ENCODE measurements at regions not wholly inside any gene's neighbourhood (a gene's known extent, or its start where the extent isn't known, plus 50 kb on each side); places are given as distances from the start of the nearest gene placed in this dataset.

DNA sequence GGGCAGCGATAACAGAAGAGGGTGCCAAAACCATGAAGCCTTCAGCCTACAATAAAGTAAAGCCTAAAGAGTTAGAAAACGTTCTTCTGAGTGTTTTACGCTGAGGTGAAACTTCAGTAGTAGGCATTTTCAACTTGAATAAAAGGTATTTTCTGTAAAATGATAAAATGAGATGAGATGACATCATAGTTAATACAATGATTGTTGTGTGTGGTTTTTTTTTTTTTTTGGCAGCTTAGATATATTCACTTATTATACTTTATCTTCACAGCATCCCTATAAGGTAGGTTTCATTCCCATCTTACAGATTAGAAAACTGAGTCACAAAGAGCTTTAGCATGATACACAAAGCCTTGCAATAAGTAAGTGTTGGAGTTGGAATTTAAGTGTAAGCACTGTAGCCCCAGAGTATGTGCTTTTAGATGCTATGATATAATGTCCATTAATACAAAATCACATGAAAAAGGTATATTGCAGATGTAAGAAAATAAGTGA, 291.9 kb upstream of the GRM7 start:
- TF ChIP-seq OSR1 (CRISPR knock-in tag; IDR thresholded peaks at IDR 0.05) = no peak
- no peak for TF ChIP-seq ZNF70 (CRISPR knock-in tag; IDR thresholded peaks at IDR 0.05)
- TF ChIP-seq, protein P1, sequence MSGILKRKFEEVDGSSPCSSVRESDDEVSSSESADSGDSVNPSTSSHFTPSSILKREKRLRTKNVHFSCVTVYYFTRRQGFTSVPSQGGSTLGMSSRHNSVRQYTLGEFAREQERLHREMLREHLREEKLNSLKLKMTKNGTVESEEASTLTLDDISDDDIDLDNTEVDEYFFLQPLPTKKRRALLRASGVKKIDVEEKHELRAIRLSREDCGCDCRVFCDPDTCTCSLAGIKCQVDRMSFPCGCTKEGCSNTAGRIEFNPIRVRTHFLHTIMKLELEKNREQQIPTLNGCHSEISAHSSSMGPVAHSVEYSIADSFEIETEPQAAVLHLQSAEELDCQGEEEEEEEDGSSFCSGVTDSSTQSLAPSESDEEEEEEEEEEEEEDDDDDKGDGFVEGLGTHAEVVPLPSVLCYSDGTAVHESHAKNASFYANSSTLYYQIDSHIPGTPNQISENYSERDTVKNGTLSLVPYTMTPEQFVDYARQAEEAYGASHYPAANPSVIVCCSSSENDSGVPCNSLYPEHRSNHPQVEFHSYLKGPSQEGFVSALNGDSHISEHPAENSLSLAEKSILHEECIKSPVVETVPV (CRISPR knock-in tag; IDR thresholded peaks at IDR 0.05) = no peak
- TF ChIP-seq, protein P2, sequence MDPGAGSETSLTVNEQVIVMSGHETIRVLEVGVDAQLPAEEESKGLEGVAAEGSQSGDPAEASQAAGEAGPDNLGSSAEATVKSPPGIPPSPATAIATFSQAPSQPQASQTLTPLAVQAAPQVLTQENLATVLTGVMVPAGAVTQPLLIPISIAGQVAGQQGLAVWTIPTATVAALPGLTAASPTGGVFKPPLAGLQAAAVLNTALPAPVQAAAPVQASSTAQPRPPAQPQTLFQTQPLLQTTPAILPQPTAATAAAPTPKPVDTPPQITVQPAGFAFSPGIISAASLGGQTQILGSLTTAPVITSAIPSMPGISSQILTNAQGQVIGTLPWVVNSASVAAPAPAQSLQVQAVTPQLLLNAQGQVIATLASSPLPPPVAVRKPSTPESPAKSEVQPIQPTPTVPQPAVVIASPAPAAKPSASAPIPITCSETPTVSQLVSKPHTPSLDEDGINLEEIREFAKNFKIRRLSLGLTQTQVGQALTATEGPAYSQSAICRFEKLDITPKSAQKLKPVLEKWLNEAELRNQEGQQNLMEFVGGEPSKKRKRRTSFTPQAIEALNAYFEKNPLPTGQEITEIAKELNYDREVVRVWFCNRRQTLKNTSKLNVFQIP (CRISPR knock-in tag; IDR thresholded peaks at IDR 0.05; ENCODE audit: borderline replicate concordance, low read depth) = no peak
- no peak for TF ChIP-seq ARNTL (CRISPR knock-in tag; IDR thresholded peaks at IDR 0.05; ENCODE audit: borderline replicate concordance, low read depth)
- no peak for TF ChIP-seq ZNF8 (CRISPR knock-in tag; IDR thresholded peaks at IDR 0.05)
- no peak for TF ChIP-seq ESRRG (CRISPR knock-in tag; IDR thresholded peaks at IDR 0.05)
- TF ChIP-seq ZNF565 (CRISPR knock-in tag; conservative IDR thresholded peaks at IDR 0.05; ENCODE audit: low read depth) = no peak
- no peak for TF ChIP-seq CSDC2 (CRISPR knock-in tag; IDR thresholded peaks at IDR 0.05)
- no peak for TF ChIP-seq ZFP3 (CRISPR knock-in tag; IDR thresholded peaks at IDR 0.05)
- no peak for TF ChIP-seq TCF4 (CRISPR knock-in tag; IDR thresholded peaks at IDR 0.05; ENCODE audit: borderline replicate concordance)
- no peak for TF ChIP-seq SNAI2 (CRISPR knock-in tag; IDR thresholded peaks at IDR 0.05)
- TF ChIP-seq ISL1 (CRISPR knock-in tag; IDR thresholded peaks at IDR 0.05) = no peak
- TF ChIP-seq, protein P3, sequence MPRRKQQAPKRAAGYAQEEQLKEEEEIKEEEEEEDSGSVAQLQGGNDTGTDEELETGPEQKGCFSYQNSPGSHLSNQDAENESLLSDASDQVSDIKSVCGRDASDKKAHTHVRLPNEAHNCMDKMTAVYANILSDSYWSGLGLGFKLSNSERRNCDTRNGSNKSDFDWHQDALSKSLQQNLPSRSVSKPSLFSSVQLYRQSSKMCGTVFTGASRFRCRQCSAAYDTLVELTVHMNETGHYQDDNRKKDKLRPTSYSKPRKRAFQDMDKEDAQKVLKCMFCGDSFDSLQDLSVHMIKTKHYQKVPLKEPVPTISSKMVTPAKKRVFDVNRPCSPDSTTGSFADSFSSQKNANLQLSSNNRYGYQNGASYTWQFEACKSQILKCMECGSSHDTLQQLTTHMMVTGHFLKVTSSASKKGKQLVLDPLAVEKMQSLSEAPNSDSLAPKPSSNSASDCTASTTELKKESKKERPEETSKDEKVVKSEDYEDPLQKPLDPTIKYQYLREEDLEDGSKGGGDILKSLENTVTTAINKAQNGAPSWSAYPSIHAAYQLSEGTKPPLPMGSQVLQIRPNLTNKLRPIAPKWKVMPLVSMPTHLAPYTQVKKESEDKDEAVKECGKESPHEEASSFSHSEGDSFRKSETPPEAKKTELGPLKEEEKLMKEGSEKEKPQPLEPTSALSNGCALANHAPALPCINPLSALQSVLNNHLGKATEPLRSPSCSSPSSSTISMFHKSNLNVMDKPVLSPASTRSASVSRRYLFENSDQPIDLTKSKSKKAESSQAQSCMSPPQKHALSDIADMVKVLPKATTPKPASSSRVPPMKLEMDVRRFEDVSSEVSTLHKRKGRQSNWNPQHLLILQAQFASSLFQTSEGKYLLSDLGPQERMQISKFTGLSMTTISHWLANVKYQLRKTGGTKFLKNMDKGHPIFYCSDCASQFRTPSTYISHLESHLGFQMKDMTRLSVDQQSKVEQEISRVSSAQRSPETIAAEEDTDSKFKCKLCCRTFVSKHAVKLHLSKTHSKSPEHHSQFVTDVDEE (CRISPR knock-in tag; IDR thresholded peaks at IDR 0.05) = no peak
- TF ChIP-seq BACH2 (CRISPR knock-in tag; IDR thresholded peaks at IDR 0.05; ENCODE audit: borderline replicate concordance) = no peak
- no peak for ATAC-seq

DNA sequence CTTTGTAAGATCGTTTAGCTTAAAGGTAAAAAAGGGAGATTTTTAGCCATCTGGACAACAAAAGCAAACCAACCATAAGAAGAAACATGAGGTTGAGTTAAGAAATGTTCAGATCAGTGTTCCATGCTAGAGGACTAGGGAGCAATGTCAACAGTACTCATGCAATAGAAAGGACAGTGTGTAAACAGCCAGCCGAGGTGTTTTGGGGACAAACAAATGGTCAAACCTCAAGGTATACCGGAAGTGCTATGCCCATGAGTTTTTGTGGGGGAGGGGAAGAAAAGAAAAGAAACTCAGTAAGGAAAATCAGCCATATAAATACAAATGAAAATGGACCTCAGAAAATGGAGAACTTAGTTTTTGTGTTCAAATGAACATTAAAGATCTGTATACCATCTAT, 289.5 kb upstream of the GRM7 start:
- TF ChIP-seq ZNF70 (CRISPR knock-in tag; IDR thresholded peaks at IDR 0.05) (no peak), BACH2 (CRISPR knock-in tag; IDR thresholded peaks at IDR 0.05; ENCODE audit: borderline replicate concordance) (no peak), SNAI2 (CRISPR knock-in tag; IDR thresholded peaks at IDR 0.05) (no peak), TOX (CRISPR knock-in tag; IDR thresholded peaks at IDR 0.05; ENCODE audit: borderline replicate concordance) (no peak), ZNF565 (CRISPR knock-in tag; conservative IDR thresholded peaks at IDR 0.05; ENCODE audit: low read depth) (no peak), ESRRG (CRISPR knock-in tag; IDR thresholded peaks at IDR 0.05) (no peak), ZFP3 (CRISPR knock-in tag; IDR thresholded peaks at IDR 0.05) (no peak), CSDC2 (CRISPR knock-in tag; IDR thresholded peaks at IDR 0.05) (no peak), PPARA (CRISPR knock-in tag; IDR thresholded peaks at IDR 0.05; ENCODE audit: borderline replicate concordance) (no peak), ZC3H10 (CRISPR knock-in tag; IDR thresholded peaks at IDR 0.05) (no peak), ZNF8 (CRISPR knock-in tag; IDR thresholded peaks at IDR 0.05) (no peak), ISL1 (CRISPR knock-in tag; IDR thresholded peaks at IDR 0.05) (no peak), RARB (CRISPR knock-in tag; IDR thresholded peaks at IDR 0.05) (no peak), ZFP30 (CRISPR knock-in tag; IDR thresholded peaks at IDR 0.05) (no peak)
- TF ChIP-seq, protein P3 (CRISPR knock-in tag; IDR thresholded peaks at IDR 0.05) = no peak
- TF ChIP-seq, protein P4, sequence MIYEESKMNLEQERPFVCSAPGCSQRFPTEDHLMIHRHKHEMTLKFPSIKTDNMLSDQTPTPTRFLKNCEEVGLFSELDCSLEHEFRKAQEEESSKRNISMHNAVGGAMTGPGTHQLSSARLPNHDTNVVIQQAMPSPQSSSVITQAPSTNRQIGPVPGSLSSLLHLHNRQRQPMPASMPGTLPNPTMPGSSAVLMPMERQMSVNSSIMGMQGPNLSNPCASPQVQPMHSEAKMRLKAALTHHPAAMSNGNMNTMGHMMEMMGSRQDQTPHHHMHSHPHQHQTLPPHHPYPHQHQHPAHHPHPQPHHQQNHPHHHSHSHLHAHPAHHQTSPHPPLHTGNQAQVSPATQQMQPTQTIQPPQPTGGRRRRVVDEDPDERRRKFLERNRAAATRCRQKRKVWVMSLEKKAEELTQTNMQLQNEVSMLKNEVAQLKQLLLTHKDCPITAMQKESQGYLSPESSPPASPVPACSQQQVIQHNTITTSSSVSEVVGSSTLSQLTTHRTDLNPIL (CRISPR knock-in tag; IDR thresholded peaks at IDR 0.05; ENCODE audit: low read depth) = no peak
- TF ChIP-seq, protein P2 (CRISPR knock-in tag; IDR thresholded peaks at IDR 0.05; ENCODE audit: borderline replicate concordance, low read depth) = no peak
- TF ChIP-seq, protein P5, sequence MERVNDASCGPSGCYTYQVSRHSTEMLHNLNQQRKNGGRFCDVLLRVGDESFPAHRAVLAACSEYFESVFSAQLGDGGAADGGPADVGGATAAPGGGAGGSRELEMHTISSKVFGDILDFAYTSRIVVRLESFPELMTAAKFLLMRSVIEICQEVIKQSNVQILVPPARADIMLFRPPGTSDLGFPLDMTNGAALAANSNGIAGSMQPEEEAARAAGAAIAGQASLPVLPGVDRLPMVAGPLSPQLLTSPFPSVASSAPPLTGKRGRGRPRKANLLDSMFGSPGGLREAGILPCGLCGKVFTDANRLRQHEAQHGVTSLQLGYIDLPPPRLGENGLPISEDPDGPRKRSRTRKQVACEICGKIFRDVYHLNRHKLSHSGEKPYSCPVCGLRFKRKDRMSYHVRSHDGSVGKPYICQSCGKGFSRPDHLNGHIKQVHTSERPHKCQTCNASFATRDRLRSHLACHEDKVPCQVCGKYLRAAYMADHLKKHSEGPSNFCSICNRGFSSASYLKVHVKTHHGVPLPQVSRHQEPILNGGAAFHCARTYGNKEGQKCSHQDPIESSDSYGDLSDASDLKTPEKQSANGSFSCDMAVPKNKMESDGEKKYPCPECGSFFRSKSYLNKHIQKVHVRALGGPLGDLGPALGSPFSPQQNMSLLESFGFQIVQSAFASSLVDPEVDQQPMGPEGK (CRISPR knock-in tag; IDR thresholded peaks at IDR 0.05; ENCODE audit: borderline replicate concordance) = no peak
- ATAC-seq = no peak
